GM12878 (cell line): ENCODE measurements at regions not wholly inside any gene's neighbourhood (a gene's known extent, or its start where the extent isn't known, plus 50 kb on each side); places are given as distances from the start of the nearest gene placed in this dataset.

Source experiments
- ATAC-seq: fragments of 200-7000 bp; cut with Tn5 transposase; 3 replicates; pipeline ENCODE4 v1.9.1; 2020; ENCODE audit warnings: mild to moderate bottlenecking, moderate library complexity
- BruUV-seq: library from RNA; stranded (reverse); fragments of 400-500 nt; replicated peaks from 2 replicates; lab custom pipeline; 2021; lab: Mats Ljungman, UMichigan
- CTCF ChIA-PET: fragments of 300-600 bp; sonication (Branson Sonifier 250); formaldehyde crosslinking; extraction: SDS; loops from one replicate; lab custom pipeline; 2021; ENCODE audit warnings: inconsistent platforms; lab: Yijun Ruan, JAX
- POLR2A ChIA-PET: fragments of 350-600 bp; formaldehyde crosslinking; extraction: SDS; loops from one replicate; lab custom pipeline; 2021; ENCODE audit warnings: inconsistent platforms; lab: Charles Lee
- RAD21 ChIA-PET: fragments of 300-600 bp; sonication (Branson Sonifier 250); formaldehyde crosslinking; loops from one replicate; lab custom pipeline; 2023; ENCODE audit warnings: antibody characterized with exemption; ENCODE audit not compliant: unreplicated experiment; lab: Charles Lee
- SMC1A ChIA-PET: fragments of 300-600 bp; sonication (Branson Sonifier 250); formaldehyde crosslinking; loops from one replicate; lab custom pipeline; 2023; ENCODE audit not compliant: unreplicated experiment, uncharacterized antibody; lab: Charles Lee
- DNase-seq: peaks from one replicate; pipeline ENCODE4 v3.0.0-alpha.2; 2011; ENCODE audit warnings: low read depth, low spot score
- FAIRE-seq: peaks from 3 replicates; lab custom pipeline; 2011; peaks lifted over from hg19 to GRCh38; lab: Jason Lieb, UNC
- H2AFZ ChIP-seq: 2 replicates; pipeline ENCODE4 v1.6.0; 2011; ENCODE audit warnings: low read depth, low read length, control low read depth; ENCODE audit not compliant: control insufficient read depth
- H3K27ac ChIP-seq: 2 replicates; pipeline ENCODE4 v1.5.1; 2011; ENCODE audit warnings: control low read depth; ENCODE audit not compliant: control insufficient read depth, insufficient read depth
- H3K27me3 ChIP-seq, 2 experiments: replicated peaks in 1 of 2; 2 replicates each; pipeline versions ENCODE4 v1.6.0 to v1.6.1; 2011; ENCODE audit warnings: low read length in 1 of 2; ENCODE audit not compliant: control insufficient read depth in 2 of 2, insufficient read depth in 2 of 2
- H3K36me3 ChIP-seq, 2 experiments: 2 replicates each; pipeline ENCODE4 v1.5.1; 2011; ENCODE audit warnings: low read length in 1 of 2; ENCODE audit not compliant: control insufficient read depth in 2 of 2, insufficient read depth in 2 of 2
- H3K4me1 ChIP-seq: 2 replicates; pipeline ENCODE4 v1.6.1; 2011; ENCODE audit warnings: mild to moderate bottlenecking, low read length, moderate library complexity, mixed read lengths; ENCODE audit not compliant: control insufficient read depth, insufficient read depth
- H3K4me2 ChIP-seq: 2 replicates; pipeline ENCODE4 v1.6.0; 2011; ENCODE audit warnings: control low read depth; ENCODE audit not compliant: control insufficient read depth, insufficient read depth
- H3K4me3 ChIP-seq: fragments of 200-600 bp; sonication (generic); 2 replicates; pipeline ENCODE4 v1.5.1; 2016
- H3K79me2 ChIP-seq: 2 replicates; pipeline ENCODE4 v1.6.0; 2011; ENCODE audit warnings: low read length; ENCODE audit not compliant: control insufficient read depth, insufficient read depth
- H3K9ac ChIP-seq: 2 replicates; pipeline ENCODE4 v1.8.0; 2011; ENCODE audit warnings: low read length, control low read depth, mixed read lengths; ENCODE audit not compliant: control insufficient read depth, insufficient read depth
- H3K9me3 ChIP-seq: replicated peaks from 3 replicates; pipeline ENCODE4 v1.5.1; 2011; ENCODE audit warnings: mild to moderate bottlenecking, low read length; ENCODE audit not compliant: control insufficient read depth, insufficient read depth
- H4K20me1 ChIP-seq: 2 replicates; pipeline ENCODE4 v1.6.0; 2011; ENCODE audit not compliant: control insufficient read depth, insufficient read depth
- BCLAF1 ChIP-seq: fragments of 450-650 bp; IDR thresholded peaks from 2 replicates; pipeline ENCODE4 v1.6.1; 2017; ENCODE audit warnings: antibody characterized with exemption, mild to moderate bottlenecking, moderate library complexity
- ETV6 ChIP-seq, 2 experiments: fragments of 450-650 bp in 1 of 2; IDR thresholded peaks in 1 of 2; conservative IDR thresholded peaks in 1 of 2; 2 replicates each; pipeline ENCODE4 v1.6.1; 2014; ENCODE audit warnings: antibody characterized with exemption in 1 of 2, borderline replicate concordance in 1 of 2, low read depth in 1 of 2, mild to moderate bottlenecking in 1 of 2, moderate library complexity in 1 of 2
- GABPA ChIP-seq: IDR thresholded peaks from 2 replicates; pipeline ENCODE4 v1.6.1; 2014; ENCODE audit warnings: antibody characterized with exemption, low read depth, mild to moderate bottlenecking, inconsistent platforms
- RAD51 ChIP-seq: fragments of 450-650 bp; IDR thresholded peaks from 2 replicates; pipeline ENCODE4 v1.6.1; 2016; ENCODE audit warnings: moderate library complexity, mild to moderate bottlenecking, inconsistent platforms
- ZBTB4 ChIP-seq: fragments of 450-650 bp; formaldehyde crosslinking; IDR thresholded peaks from 2 replicates; pipeline ENCODE4 v1.4.0; 2022; ENCODE audit warnings: mild to moderate bottlenecking, moderate library complexity
- ZNF687 ChIP-seq: fragments of 450-650 bp; IDR thresholded peaks from 2 replicates; pipeline ENCODE4 v1.6.1; 2017; ENCODE audit warnings: mild to moderate bottlenecking, moderate library complexity
- WGBS: methylation state at CpG from one replicate; pipeline ENCODE4 v1.1.6; 2016; ENCODE audit warnings: low lambda C conversion rate; ENCODE audit not compliant: insufficient replicate concordance, insufficient coverage; ENCODE audit errors: missing lambda C conversion rate; 5-methylcytosine and 5-hydroxymethylcytosine counted together
- in situ Hi-C: fragments of 300-500 bp; cut with MboI; formaldehyde crosslinking; loops from 9 replicates; pipeline ENCODE4 v1.14.3; 2018; ENCODE audit warnings: mixed read lengths
- intact Hi-C: fragments of 100-400 bp; cut with micrococcal nuclease; formaldehyde crosslinking; loops from one replicate; pipeline ENCODE4 v1.14.2; 2022; ENCODE audit not compliant: unreplicated experiment

- Histone ChIP-seq H3K79me2 (no peaks in the 10 kb centered on the region), H3K36me3 (no peaks in the 10 kb centered on the region), H3K9ac (no peak overlapping the region), H3K27ac (no peak overlapping the region), H2AFZ (no peak overlapping the region), H4K20me1 (no peaks in the 10 kb centered on the region), H3K4me2 (no peak overlapping the region), H3K4me3 (no peak overlapping the region), H3K27me3 (no peaks in the 10 kb centered on the region), H3K9me3 (no peaks in the 10 kb centered on the region), H3K4me1 (no peaks in the 10 kb centered on the region)
- ChIA-PET RAD21 (no interaction called here), POLR2A (no interaction called here), CTCF (no interaction called here), SMC1A (no interaction called here)
- intact Hi-C loops (no loop called here), in situ Hi-C loops (no loop called here)
- ATAC-seq, result no peak
- DNase-seq, result no peak
- BruUV-seq, result no TSS peak
- 0% methylated on average over 1 of the region's 1 CpG for WGBS
- TF ChIP-seq RAD51 (peak; percentile 12; the same call in 1 of the 2 replicates), ETV6 (conservative IDR thresholded peaks at IDR 0.05 in 1 of 2, IDR thresholded peaks at IDR 0.05 in 1 of 2; ENCODE audit: borderline replicate concordance in 1 of 2, low read depth in 1 of 2) (no peak)
- no peak for FAIRE-seq
These were observed 213.1 kb upstream of the TMTC4 start for GRCh38 chr13:100887729-100888151.

- no peaks in the 10 kb centered on the region for H3K79me2 ChIP-seq
- no peak overlapping the region for H3K9ac ChIP-seq
- H3K4me3 ChIP-seq, result no peak overlapping the region
- no peaks in the 10 kb centered on the region for H3K36me3 ChIP-seq
- intact Hi-C loops (no loop called here), in situ Hi-C loops (no loop called here)
- H3K27me3 ChIP-seq, result no peaks in the 10 kb centered on the region
- no peaks in the 10 kb centered on the region for H3K4me1 ChIP-seq
- ATAC-seq (no peak), DNase-seq (no peak), FAIRE-seq (no peak)
- no peak overlapping the region for H3K27ac ChIP-seq
- no peak overlapping the region for H3K4me2 ChIP-seq
- ChIA-PET RAD21 (no interaction called here), POLR2A (no interaction called here), SMC1A (interaction anchor here (1.0 to 2.0 kb wide), 3 partner anchors 13 to 32 kb away, joined by 3 to 5 read pairs (median 4); no protein-coding TSS in a partner anchor), CTCF (no interaction called here)
- 71% methylated on average over 3 of the region's 3 CpGs for WGBS
- no TSS peak for BruUV-seq
- H2AFZ ChIP-seq, result no peak overlapping the region
- H3K9me3 ChIP-seq, result no peaks in the 10 kb centered on the region
- no peaks in the 10 kb centered on the region for H4K20me1 ChIP-seq
- TF ChIP-seq ZBTB4 (CRISPR knock-in tag) (no peak), ZNF687 (no peak), GABPA (no peak), BCLAF1 (no peak)
These were observed 208.9 kb upstream of the TMTC4 start for GRCh38 chr13:100883453-100883852.
